Mucosa of gallbladder (tissue), 1 donor: ENCODE measurements at regions not wholly inside any gene's neighbourhood (a gene's known extent, or its start where the extent isn't known, plus 50 kb on each side); places are given as distances from the start of the nearest gene placed in this dataset.

ENCODE experiments used
- DNase-seq: peaks from one replicate; pipeline ENCODE4 v3.0.0-alpha.2; 2020; ENCODE audit warnings: low spot score
- donor health status: DM: no; HTN: no; CAD: no.

GRCh38 chr4:140281828-140282552, 91.5 kb upstream of the SCOC start:
- no peak for DNase-seq

- DNase-seq = no peak
Observed at GRCh38 chr4:140277576-140277975, 95.9 kb upstream of the SCOC start.

GRCh38 chr4:140271553-140271952, 101.9 kb upstream of the SCOC start:
- DNase-seq = no peak

GRCh38 chr4:140269369-140269768, 104.1 kb upstream of the SCOC start:
- no peak for DNase-seq

- no peak for DNase-seq
Observed at GRCh38 chr4:140268186-140268841, 105.1 kb upstream of the SCOC start.

- no peak for DNase-seq
Observed at GRCh38 chr4:140267576-140267975, 105.9 kb upstream of the SCOC start.

- no peak for DNase-seq
Observed at GRCh38 chr4:140266958-140267568, 106.4 kb upstream of the SCOC start.

- no peak for DNase-seq
Observed at GRCh38 chr4:140260227-140260626, 106.2 kb upstream of the MAML3 start.

- no peak for DNase-seq
Observed at GRCh38 chr4:140258476-140258875, 104.5 kb upstream of the MAML3 start.

- DNase-seq = no peak
Observed at GRCh38 chr4:140257461-140258305, 103.7 kb upstream of the MAML3 start.

GRCh38 chr4:140256941-140257340, 103.0 kb upstream of the MAML3 start:
- DNase-seq = no peak

- no peak for DNase-seq
Observed at GRCh38 chr4:140256335-140256734, 102.4 kb upstream of the MAML3 start.

GRCh38 chr4:140255927-140256326, 101.9 kb upstream of the MAML3 start:
- DNase-seq = no peak

GRCh38 chr4:140255467-140255866, 101.5 kb upstream of the MAML3 start:
- no peak for DNase-seq

GRCh38 chr4:140254651-140255299, 100.8 kb upstream of the MAML3 start:
- DNase-seq = no peak

- no peak for DNase-seq
Observed at GRCh38 chr4:140253556-140254027, 99.6 kb upstream of the MAML3 start.

GRCh38 chr4:140252742-140253555, 99.0 kb upstream of the MAML3 start:
- peak; percentile 59 for DNase-seq

- DNase-seq = no peak
Observed at GRCh38 chr4:140252141-140252741, 98.3 kb upstream of the MAML3 start.

GRCh38 chr4:140251571-140251970, 97.6 kb upstream of the MAML3 start:
- DNase-seq = no peak

GRCh38 chr4:140250989-140251552, 97.1 kb upstream of the MAML3 start:
- DNase-seq = no peak
